SH-SY5Y (cell line): ENCODE measurements at regions not wholly inside any gene's neighbourhood (a gene's known extent, or its start where the extent isn't known, plus 50 kb on each side); places are given as distances from the start of the nearest gene placed in this dataset.

Source experiments
- GATA2 ChIP-seq: IDR thresholded peaks from 2 replicates; pipeline ENCODE4 v1.6.1; 2011; ENCODE audit warnings: mild to moderate bottlenecking, low read depth, low read length
- GATA3 ChIP-seq: IDR thresholded peaks from 2 replicates; pipeline ENCODE4 v1.6.1; 2011; ENCODE audit warnings: low read depth, mild to moderate bottlenecking, low read length, moderate library complexity

GRCh38 chr9:28423255-28423654 is 850.0 kb upstream of the C9orf72 start:
- TF ChIP-seq GATA3 (no peak), GATA2 (no peak)
